Ishikawa (cell line): ENCODE measurements at regions not wholly inside any gene's neighbourhood (a gene's known extent, or its start where the extent isn't known, plus 50 kb on each side); places are given as distances from the start of the nearest gene placed in this dataset.

Source experiments
- CEBPB ChIP-seq: IDR thresholded peaks from 2 replicates; pipeline ENCODE4 v1.6.1; 2012
- CREB1 ChIP-seq: IDR thresholded peaks from 2 replicates; pipeline ENCODE4 v1.6.1; 2012; ENCODE audit warnings: low read depth
- EP300 ChIP-seq: IDR thresholded peaks from 2 replicates; pipeline ENCODE4 v1.6.1; 2012; ENCODE audit warnings: borderline replicate concordance
- FOXM1 ChIP-seq: IDR thresholded peaks from 2 replicates; pipeline ENCODE4 v1.6.1; 2012; ENCODE audit warnings: low read depth, borderline replicate concordance
- NFIC ChIP-seq: IDR thresholded peaks from 2 replicates; pipeline ENCODE4 v1.6.1; 2012
- RAD21 ChIP-seq: IDR thresholded peaks from 2 replicates; pipeline ENCODE4 v1.6.1; 2012; ENCODE audit warnings: low read depth
- TAF1 ChIP-seq: IDR thresholded peaks from 2 replicates; pipeline ENCODE4 v1.6.1; 2012; ENCODE audit warnings: low read depth, mild to moderate bottlenecking
- TEAD4 ChIP-seq: IDR thresholded peaks from 2 replicates; pipeline ENCODE4 v1.6.1; 2012
- YY1 ChIP-seq: IDR thresholded peaks from 2 replicates; pipeline ENCODE4 v1.6.1; 2012; ENCODE audit warnings: low read depth
- TF ChIP-seq, protein P1 (sequence below): IDR thresholded peaks from 2 replicates; pipeline ENCODE4 v1.6.1; 2012
- TF ChIP-seq, protein P2 (sequence below): IDR thresholded peaks from 2 replicates; pipeline ENCODE4 v1.6.1; 2012; ENCODE audit warnings: low read depth, mild to moderate bottlenecking

DNA sequence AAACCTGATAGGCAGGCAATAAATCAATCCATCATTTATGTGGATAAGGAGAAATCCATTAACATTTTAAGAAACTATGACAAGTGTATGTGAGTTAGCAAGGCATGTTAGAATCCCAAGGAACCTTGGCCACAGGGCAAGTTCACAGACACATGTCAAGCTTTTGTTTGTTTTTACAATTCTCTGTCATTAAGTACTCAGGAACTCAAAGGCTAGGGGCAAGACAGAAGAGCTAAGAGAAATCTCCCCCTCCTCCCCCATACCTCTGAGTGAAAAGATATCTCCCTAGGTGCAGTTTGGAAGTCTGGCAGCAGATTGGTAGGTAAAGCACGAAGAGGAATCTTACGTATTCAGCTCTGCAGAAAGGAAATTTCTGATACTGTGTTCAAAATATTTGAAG lies 348.1 kb downstream of the IRS1 start:
- TF ChIP-seq NFIC (no peak), TAF1 (no peak), TEAD4 (no peak), EP300 (no peak), RAD21 (no peak), CREB1 (no peak), FOXM1 (no peak), YY1 (no peak), CEBPB (no peak)
- TF ChIP-seq, protein P1, sequence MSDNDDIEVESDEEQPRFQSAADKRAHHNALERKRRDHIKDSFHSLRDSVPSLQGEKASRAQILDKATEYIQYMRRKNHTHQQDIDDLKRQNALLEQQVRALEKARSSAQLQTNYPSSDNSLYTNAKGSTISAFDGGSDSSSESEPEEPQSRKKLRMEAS = no peak
- TF ChIP-seq, protein P2, sequence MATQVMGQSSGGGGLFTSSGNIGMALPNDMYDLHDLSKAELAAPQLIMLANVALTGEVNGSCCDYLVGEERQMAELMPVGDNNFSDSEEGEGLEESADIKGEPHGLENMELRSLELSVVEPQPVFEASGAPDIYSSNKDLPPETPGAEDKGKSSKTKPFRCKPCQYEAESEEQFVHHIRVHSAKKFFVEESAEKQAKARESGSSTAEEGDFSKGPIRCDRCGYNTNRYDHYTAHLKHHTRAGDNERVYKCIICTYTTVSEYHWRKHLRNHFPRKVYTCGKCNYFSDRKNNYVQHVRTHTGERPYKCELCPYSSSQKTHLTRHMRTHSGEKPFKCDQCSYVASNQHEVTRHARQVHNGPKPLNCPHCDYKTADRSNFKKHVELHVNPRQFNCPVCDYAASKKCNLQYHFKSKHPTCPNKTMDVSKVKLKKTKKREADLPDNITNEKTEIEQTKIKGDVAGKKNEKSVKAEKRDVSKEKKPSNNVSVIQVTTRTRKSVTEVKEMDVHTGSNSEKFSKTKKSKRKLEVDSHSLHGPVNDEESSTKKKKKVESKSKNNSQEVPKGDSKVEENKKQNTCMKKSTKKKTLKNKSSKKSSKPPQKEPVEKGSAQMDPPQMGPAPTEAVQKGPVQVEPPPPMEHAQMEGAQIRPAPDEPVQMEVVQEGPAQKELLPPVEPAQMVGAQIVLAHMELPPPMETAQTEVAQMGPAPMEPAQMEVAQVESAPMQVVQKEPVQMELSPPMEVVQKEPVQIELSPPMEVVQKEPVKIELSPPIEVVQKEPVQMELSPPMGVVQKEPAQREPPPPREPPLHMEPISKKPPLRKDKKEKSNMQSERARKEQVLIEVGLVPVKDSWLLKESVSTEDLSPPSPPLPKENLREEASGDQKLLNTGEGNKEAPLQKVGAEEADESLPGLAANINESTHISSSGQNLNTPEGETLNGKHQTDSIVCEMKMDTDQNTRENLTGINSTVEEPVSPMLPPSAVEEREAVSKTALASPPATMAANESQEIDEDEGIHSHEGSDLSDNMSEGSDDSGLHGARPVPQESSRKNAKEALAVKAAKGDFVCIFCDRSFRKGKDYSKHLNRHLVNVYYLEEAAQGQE = no peak
